Lung (tissue), 11 donors: ENCODE measurements at regions not wholly inside any gene's neighbourhood (a gene's known extent, or its start where the extent isn't known, plus 50 kb on each side); places are given as distances from the start of the nearest gene placed in this dataset.

Source experiments
- ATAC-seq: fragments of 200-7000 bp; cut with Tn5 transposase; one replicate; pipeline ENCODE4 v1.9.1; 2020; ENCODE audit warnings: moderate number of reproducible peaks; ENCODE audit not compliant: insufficient read depth, low FRiP score
- DNase-seq, 3 donors: peaks; one replicate each; pipeline ENCODE4 v3.0.0-alpha.2; 2013 to 2017
- H3K27ac ChIP-seq, 2 donors: one replicate each; pipeline ENCODE4 v1.5.1; 2013; ENCODE audit warnings: mild to moderate bottlenecking in 2 of 2, moderate library complexity in 2 of 2, control low read depth in 1 of 2, inconsistent platforms in 1 of 2, low read depth in 1 of 2, low read length in 1 of 2
- H3K27me3 ChIP-seq, 3 donors: one replicate each; pipeline ENCODE4 v1.5.1; 2013; ENCODE audit warnings: low read length in 2 of 3; ENCODE audit not compliant: control insufficient read depth in 3 of 3, insufficient read depth in 3 of 3
- H3K36me3 ChIP-seq, 4 donors: one replicate each; pipeline ENCODE4 v1.5.1; 2013; ENCODE audit warnings: low read length in 4 of 4, mild to moderate bottlenecking in 1 of 4, moderate library complexity in 1 of 4; ENCODE audit not compliant: control insufficient read depth in 4 of 4, insufficient read depth in 4 of 4
- H3K4me1 ChIP-seq, 5 donors: one replicate each; pipeline ENCODE4 v1.5.1; 2013; ENCODE audit warnings: low read length in 5 of 5, mild to moderate bottlenecking in 2 of 5, moderate library complexity in 1 of 5; ENCODE audit not compliant: control insufficient read depth in 5 of 5, insufficient read depth in 5 of 5
- H3K4me3 ChIP-seq: one replicate; pipeline ENCODE4 v1.5.1; 2013; ENCODE audit warnings: mild to moderate bottlenecking, control low read depth, moderate library complexity
- H3K9ac ChIP-seq, 2 donors: one replicate each; pipeline ENCODE4 v1.5.1; 2013; ENCODE audit warnings: low read length in 2 of 2, control low read depth in 1 of 2; ENCODE audit not compliant: insufficient read depth in 1 of 2
- H3K9me3 ChIP-seq, 4 donors: one replicate each; pipeline ENCODE4 v1.5.1; 2013; ENCODE audit warnings: low read length in 3 of 4, mild to moderate bottlenecking in 1 of 4, moderate library complexity in 1 of 4; ENCODE audit not compliant: control insufficient read depth in 4 of 4, insufficient read depth in 3 of 4
- WGBS, 2 donors: extraction: QIAGEN DNeasy Blood & Tissue Kit; methylation state at CpG; one replicate each; pipeline ENCODE4 v1.1.7; 2013; 5-methylcytosine and 5-hydroxymethylcytosine counted together
- TF ChIP-seq, protein P1 (sequence below): IDR thresholded peaks from 2 replicates; pipeline ENCODE4 v1.5.1; 2012; ENCODE audit warnings: mild to moderate bottlenecking; ENCODE audit errors: control extremely low read depth, extremely low read depth
- donor health status: control.
- donor health status: control.
- donor health status: Bipolar disorder and iron deficiency.
- donor health status: healthy.
- donor health status: DM: yes; HTN: yes; CAD: no.

DNA sequence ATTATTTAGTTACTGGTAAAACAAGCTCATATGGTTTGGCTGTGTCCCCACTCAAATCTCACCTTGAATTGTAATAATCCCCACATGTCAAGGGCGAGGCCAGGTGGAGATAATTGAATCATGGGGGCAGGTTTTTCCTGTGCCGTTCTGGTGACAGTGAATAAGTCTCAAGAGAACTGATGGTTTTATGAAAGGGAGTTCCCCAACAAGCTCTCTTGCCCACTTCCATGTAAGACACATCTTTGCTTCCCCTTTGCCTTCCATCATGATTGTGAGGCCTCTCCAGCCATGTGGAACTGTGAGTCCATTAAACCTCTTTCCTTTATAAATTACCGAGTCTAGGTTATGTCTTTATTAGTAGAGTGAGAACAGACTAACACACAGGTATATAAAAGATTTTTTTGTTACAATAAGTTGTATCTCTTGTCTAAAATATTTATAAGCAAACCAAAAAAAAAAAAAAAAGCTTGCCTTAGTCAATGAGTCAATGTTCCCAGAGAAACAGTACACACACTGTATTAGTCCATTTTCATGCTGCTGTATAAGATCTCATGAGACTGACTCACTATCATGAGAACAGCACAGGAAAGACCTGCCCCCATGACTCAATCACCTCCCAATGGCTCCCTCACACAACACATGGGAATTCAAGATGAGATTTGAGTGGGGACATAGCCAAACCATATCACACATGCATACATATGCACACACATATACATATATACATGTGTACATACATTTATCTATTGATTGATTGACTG lies 138.3 kb downstream of the BASP1 start:
- Histone ChIP-seq H3K9ac (no peak overlapping the region), H3K36me3 (no peaks in the 10 kb centered on the region), H3K9me3 (peaks cover 0 to 3% (median 1%) of the 10 kb centered on the region in 4 donors), H3K4me1 (no peaks in the 10 kb centered on the region), H3K4me3 (no peak overlapping the region), H3K27me3 (no peaks in the 10 kb centered on the region), H3K27ac (no peak overlapping the region)
- ATAC-seq (no peak), DNase-seq (no peak)
- TF ChIP-seq, protein P1, sequence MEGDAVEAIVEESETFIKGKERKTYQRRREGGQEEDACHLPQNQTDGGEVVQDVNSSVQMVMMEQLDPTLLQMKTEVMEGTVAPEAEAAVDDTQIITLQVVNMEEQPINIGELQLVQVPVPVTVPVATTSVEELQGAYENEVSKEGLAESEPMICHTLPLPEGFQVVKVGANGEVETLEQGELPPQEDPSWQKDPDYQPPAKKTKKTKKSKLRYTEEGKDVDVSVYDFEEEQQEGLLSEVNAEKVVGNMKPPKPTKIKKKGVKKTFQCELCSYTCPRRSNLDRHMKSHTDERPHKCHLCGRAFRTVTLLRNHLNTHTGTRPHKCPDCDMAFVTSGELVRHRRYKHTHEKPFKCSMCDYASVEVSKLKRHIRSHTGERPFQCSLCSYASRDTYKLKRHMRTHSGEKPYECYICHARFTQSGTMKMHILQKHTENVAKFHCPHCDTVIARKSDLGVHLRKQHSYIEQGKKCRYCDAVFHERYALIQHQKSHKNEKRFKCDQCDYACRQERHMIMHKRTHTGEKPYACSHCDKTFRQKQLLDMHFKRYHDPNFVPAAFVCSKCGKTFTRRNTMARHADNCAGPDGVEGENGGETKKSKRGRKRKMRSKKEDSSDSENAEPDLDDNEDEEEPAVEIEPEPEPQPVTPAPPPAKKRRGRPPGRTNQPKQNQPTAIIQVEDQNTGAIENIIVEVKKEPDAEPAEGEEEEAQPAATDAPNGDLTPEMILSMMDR = no peak
- WGBS, 2 donors = 84 to 91% methylated on average over 3 of the region's 3 CpGs

DNA sequence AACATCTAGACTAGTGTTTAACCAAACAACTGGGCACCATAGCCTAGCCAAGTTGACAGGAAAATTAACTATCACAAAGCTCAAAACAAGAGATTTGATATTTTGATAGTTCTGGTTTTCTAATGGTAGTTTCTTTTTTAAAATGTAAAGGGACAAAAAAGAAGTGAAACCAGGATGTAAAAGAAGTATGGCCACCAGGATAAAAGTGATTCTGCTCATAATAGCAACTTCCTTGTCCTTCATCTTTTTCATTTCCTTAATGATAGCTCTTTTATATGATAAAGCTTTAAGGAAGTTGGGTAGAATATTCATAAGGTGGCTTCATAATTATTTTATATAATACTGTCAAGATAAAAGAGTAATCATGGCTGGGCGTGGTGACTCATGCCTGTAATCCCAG lies 139.1 kb downstream of the BASP1 start:
- Histone ChIP-seq H3K9ac (no peak overlapping the region), H3K27ac (no peak overlapping the region), H3K4me1 (no peaks in the 10 kb centered on the region), H3K27me3 (no peaks in the 10 kb centered on the region), H3K36me3 (no peaks in the 10 kb centered on the region), H3K9me3 (peaks cover 0 to 3% (median 1%) of the 10 kb centered on the region in 4 donors), H3K4me3 (no peak overlapping the region)
- no peak for DNase-seq
- no peak for ATAC-seq
- WGBS, 2 donors = 82 to 93% methylated on average over 1 of the region's 1 CpG
- TF ChIP-seq, protein P1 = no peak

DNA sequence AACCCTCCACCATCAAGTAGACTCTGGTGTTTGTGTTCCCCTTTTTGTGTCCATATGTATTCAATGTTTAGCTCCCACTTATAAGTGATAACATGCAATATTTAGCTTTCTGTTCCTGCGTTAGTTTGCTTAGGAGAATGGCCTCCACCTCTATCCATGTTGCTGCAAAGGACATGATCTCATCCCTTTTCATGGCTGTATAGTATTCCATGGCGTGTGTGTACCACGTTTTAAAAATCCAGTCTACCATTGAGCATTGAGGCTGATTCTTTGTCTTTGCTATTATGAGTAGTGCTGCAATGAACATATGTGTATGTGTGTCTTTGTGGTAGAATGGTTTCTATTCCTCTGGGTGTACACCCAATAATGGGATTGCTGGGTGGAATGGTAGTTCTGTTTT lies 140.1 kb downstream of the BASP1 start:
- Histone ChIP-seq H3K4me1 (no peaks in the 10 kb centered on the region), H3K9me3 (peaks cover 0 to 3% (median 1%) of the 10 kb centered on the region in 4 donors), H3K27ac (no peak overlapping the region), H3K27me3 (no peaks in the 10 kb centered on the region), H3K4me3 (no peak overlapping the region), H3K9ac (no peak overlapping the region), H3K36me3 (no peaks in the 10 kb centered on the region)
- ATAC-seq = no peak
- DNase-seq = no peak
- TF ChIP-seq, protein P1 = no peak
- WGBS, 2 donors = 87% methylated on average over 3 of the region's 3 CpGs

DNA sequence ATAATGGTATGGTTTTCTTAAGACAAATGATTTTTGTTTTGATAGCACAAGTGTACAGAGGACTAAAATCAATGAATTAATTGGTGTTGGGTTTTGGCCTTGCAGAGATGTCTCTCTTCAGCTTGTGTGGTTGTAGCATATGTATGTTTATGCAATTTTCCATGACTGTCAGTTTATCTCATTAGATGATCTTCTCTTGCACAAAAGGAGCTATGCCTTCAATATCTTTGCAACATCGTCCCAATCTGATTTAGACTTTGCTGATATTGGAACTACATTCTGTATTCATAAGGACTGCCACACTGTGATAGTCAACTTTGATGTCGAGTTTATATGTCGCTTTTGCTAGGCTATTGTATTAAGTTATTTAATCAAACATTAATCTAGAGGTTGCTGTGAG lies 140.0 kb upstream of the TAF11L2 start:
- Histone ChIP-seq H3K4me1 (no peaks in the 10 kb centered on the region), H3K4me3 (no peak overlapping the region), H3K9ac (no peak overlapping the region), H3K27ac (no peak overlapping the region), H3K9me3 (peaks cover 0 to 3% (median 1%) of the 10 kb centered on the region in 4 donors), H3K27me3 (no peaks in the 10 kb centered on the region), H3K36me3 (no peaks in the 10 kb centered on the region)
- TF ChIP-seq, protein P1 = no peak
- ATAC-seq (no peak), DNase-seq (no peak)
- 93 to 95% methylated on average over 3 of the region's 3 CpGs for WGBS, 2 donors
